LNCAP (cell line): ENCODE measurements at regions not wholly inside any gene's neighbourhood (a gene's known extent, or its start where the extent isn't known, plus 50 kb on each side); places are given as distances from the start of the nearest gene placed in this dataset.

Source experiments
- CTCF ChIP-seq: fragments of 450-650 bp; IDR thresholded peaks from 2 replicates; pipeline ENCODE4 v1.5.1; 2017; ENCODE audit warnings: mild to moderate bottlenecking

DNA sequence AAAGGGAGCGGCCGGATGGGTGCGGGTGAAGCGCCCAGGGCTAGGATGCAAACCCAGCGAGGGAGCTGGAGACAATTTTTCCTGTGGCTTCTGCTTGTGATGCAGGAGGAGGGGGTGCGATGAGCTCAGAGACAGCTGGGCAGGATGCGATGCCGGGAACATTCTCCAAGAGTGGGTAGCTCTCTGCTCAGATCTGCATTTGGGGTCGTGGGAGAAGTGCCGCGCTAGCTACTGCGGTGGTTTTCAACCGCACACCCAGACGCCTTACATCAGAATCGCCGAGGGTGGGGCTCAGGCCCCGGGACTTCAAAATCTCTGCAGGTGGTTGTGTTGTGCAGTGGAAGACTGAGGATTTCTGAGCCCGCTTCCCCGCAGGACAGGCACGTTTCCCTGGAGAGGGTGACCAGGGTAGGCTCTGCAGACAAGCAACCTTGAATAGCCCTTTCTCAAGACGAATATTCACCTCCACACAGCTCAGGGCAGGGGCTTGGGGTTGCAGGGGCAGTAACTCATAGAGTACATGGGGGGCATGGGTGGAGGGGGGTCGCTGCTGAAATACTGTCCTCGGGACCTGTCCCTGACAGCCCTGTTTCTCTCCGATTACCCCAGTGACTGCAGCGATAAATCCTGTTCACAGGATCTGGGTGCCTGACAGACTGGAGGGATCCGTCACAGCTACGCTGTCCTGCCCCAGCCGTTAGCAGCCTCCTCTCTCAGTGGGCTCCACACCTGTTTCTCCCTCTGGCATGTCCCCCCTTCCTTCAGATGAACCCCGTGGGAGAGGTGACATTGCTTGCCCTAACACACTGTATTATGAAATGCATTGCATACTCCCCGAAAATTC, 63.3 kb downstream of the HAPSTR1 start:
- TF ChIP-seq CTCF: no peak

- TF ChIP-seq CTCF: no peak
These were observed 64.4 kb downstream of the HAPSTR1 start for GRCh38 chr16:9155871-9156270.

DNA sequence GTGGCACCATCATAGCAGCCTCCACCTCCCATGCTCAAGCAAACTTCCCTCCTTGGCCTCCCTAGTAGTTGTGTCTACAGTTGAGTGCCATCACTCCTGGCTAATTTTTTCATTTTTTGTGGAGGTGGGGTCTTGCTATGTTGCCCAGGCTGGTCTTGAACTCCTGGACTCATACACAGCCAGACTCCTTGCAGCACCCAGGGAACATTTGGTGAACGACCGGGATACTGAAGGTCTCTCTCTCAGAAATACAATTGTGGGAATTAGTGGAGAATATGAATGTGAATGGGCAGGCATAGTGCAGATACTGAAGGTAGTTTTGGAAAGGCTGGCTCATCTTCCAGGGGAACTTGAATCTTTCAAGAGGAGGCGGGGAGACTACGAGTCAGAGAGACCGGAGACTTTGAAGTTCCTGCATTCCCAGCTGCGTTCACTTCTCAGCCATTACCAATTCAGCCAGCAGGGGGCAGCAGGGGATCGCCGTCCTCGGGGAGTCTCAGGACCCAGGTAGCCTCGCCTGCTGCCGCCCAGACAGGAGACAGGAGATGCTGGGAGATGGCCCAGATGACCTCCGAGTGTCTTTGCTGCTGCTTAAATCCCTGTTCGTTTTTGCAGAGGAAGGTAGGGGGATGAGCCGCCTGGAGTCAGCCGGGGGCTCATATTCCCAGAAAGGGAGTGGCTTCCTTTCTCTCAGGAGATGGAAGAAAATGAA, 68.6 kb downstream of the HAPSTR1 start:
- TF ChIP-seq CTCF: peak; percentile 83

DNA sequence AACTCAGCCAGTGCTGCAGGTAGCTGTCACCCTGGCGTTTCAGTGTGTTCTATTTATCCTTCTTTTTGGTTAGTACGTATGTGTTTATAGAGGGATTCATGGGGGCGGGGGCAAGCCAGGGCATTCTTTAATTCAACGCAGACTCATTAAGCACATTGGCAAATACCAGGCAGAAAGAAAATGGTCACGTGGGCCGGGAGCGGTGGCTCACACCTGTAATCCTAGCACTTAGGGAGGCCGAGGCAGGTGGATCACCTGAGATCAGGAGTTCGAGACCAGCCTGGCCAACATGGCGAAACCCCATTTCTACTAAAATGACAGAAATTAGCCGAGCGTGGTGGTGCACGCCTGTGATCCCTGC, 69.1 kb downstream of the HAPSTR1 start:
- TF ChIP-seq CTCF: no peak

DNA sequence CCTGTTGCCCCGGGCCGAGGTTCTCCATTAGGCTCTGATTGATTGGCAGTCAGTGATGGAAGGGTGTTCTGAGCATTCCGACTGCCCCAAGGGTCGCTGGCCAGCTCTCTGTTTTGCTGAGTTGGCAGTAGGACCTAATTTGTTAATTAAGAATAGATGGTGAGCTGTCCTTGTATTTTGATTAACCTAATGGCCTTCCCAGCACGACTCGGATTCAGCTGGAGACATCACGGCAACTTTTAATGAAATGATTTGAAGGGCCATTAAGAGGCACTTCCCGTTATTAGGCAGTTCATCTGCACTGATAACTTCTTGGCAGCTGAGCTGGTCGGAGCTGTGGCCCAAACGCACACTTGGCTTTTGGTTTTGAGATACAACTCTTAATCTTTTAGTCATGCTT, 74.2 kb downstream of the HAPSTR1 start:
- TF ChIP-seq CTCF: no peak

- no peak for TF ChIP-seq CTCF
These were observed 77.7 kb downstream of the HAPSTR1 start for GRCh38 chr16:9169094-9169493.

- no peak for TF ChIP-seq CTCF
These were observed 79.0 kb downstream of the HAPSTR1 start for GRCh38 chr16:9170470-9170869.
